Stomach (tissue), 4 donors: ENCODE measurements at regions not wholly inside any gene's neighbourhood (a gene's known extent, or its start where the extent isn't known, plus 50 kb on each side); places are given as distances from the start of the nearest gene placed in this dataset.

ENCODE experiments used
- CTCF ChIP-seq, 7 experiments: fragments of 450-650 bp in 4 of 7; fragments of 200-600 bp in 3 of 7; sonication (generic) in 3 of 7; IDR thresholded peaks; one replicate each; pipeline ENCODE4 v1.5.1; 2016 to 2019; ENCODE audit warnings: antibody characterized with exemption in 7 of 7, control low read depth in 2 of 7, mild to moderate bottlenecking in 1 of 7
- POLR2A ChIP-seq, 4 donors: fragments of 450-650 bp; IDR thresholded peaks; one replicate each; pipeline ENCODE4 v1.6.1; 2016; ENCODE audit warnings: antibody characterized with exemption in 4 of 4, control low read depth in 2 of 4, mild to moderate bottlenecking in 1 of 4, moderate library complexity in 1 of 4

GRCh38 chr18:34956663-34957062 lies 84.5 kb upstream of the MAPRE2 start:
- no peak for TF ChIP-seq CTCF (IDR thresholded peaks at IDR 0.05)
- no peak for TF ChIP-seq POLR2A (IDR thresholded peaks at IDR 0.05)
